ENCODE measurements at regions not wholly inside any gene's neighbourhood (a gene's known extent, or its start where the extent isn't known, plus 50 kb on each side); places are given as distances from the start of the nearest gene placed in this dataset.

DNA sequence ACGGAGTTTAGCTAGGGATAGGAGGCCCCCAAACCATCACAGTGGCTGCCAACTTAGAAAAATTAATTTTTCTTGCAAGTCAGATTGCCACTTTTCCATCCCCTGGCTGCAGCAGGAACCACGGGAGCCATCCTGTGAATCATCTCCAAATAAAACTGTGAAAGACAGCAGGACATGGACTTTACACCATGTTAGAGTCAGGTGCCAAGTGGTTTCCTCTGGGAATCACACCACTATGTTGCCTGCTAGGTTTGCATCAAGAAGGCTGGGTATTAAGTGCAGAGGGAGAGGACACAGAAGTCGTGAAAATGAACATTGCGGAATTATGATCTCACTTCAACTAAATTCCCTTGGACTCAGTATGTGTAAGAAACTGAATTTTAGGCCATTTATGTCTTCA is 471.3 kb upstream of the GOT2 start (continued):
- TF ChIP-seq, protein P1, sequence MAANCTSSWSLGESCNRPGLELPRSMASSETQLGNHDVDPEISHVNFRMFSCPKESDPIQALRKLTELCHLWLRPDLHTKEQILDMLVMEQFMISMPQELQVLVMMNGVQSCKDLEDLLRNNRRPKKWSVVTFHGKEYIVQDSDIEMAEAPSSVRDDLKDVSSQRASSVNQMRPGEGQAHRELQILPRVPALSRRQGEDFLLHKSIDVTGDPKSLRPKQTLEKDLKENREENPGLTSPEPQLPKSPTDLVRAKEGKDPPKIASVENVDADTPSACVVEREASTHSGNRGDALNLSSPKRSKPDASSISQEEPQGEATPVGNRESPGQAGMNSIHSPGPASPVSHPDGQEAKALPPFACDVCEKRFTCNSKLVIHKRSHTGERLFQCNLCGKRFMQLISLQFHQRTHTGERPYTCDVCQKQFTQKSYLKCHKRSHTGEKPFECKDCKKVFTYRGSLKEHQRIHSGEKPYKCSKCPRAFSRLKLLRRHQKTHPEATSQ (CRISPR knock-in tag; IDR thresholded peaks at IDR 0.05; ENCODE audit: borderline replicate concordance) = no peak

DNA sequence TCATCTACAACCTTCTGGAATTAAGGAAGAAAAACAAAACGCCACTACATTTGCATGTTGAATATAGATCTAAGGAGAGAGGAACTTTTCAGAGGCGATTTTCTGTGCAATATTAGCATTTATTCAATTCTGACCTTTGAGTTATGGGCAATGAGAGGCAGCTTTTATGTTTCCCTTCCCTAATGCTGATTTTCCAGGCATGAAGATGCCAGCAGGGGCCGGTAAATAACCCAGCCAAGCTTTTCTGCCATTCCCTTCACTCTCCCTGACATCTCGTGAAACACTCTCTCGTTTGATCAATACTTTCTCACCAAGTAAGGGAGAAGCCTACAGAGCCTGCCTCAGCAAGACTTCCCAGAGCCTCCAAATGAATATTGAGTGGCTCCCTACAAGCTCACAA is 470.5 kb upstream of the GOT2 start:
- no peak overlapping the region for H3K4me2 ChIP-seq (ENCODE audit: low read depth, low read length)
- no peak overlapping the region for H3K9ac ChIP-seq (ENCODE audit: insufficient read depth, low read depth, low read length)
- in situ Hi-C loops (cut with HindIII; ENCODE audit: extremely low pct_ligation_motif_present, low pct_unique_long_range_greater_than_20kb) (no loop called here), intact Hi-C loops (cut with micrococcal nuclease; ENCODE audit: unreplicated experiment) (no loop called here)
- TF ChIP-seq NRL (CRISPR knock-in tag; IDR thresholded peaks at IDR 0.05; ENCODE audit: borderline replicate concordance) (no peak), EEA1 (CRISPR knock-in tag; IDR thresholded peaks at IDR 0.05; ENCODE audit: borderline replicate concordance) (no peak), FOXO1 (CRISPR knock-in tag; IDR thresholded peaks at IDR 0.05) (no peak), CEBPG (CRISPR knock-in tag; IDR thresholded peaks at IDR 0.05) (no peak), U2AF1 (optimal IDR thresholded peaks at IDR 0.05; ENCODE audit: low read depth, low read length) (no peak), ZNF230 (CRISPR knock-in tag; IDR thresholded peaks at IDR 0.05) (no peak), ZNF7 (CRISPR knock-in tag; IDR thresholded peaks at IDR 0.05) (no peak), NR2F2 (IDR thresholded peaks at IDR 0.05; ENCODE audit: borderline replicate concordance, low read depth) (no peak), HDAC2 (CRISPR knock-in tag; IDR thresholded peaks at IDR 0.05) (no peak), TP53 (CRISPR knock-in tag; conservative IDR thresholded peaks at IDR 0.05) (no peak), ZBTB38 (CRISPR knock-in tag; IDR thresholded peaks at IDR 0.05) (no peak), SP1 (IDR thresholded peaks at IDR 0.05) (no peak), SP1 (CRISPR knock-in tag; IDR thresholded peaks at IDR 0.05) (no peak), TCF12 (IDR thresholded peaks at IDR 0.05) (no peak), TCF12 (CRISPR knock-in tag; IDR thresholded peaks at IDR 0.05) (no peak), XBP1 (CRISPR knock-in tag; IDR thresholded peaks at IDR 0.05) (no peak)
- TF ChIP-seq, protein P2, sequence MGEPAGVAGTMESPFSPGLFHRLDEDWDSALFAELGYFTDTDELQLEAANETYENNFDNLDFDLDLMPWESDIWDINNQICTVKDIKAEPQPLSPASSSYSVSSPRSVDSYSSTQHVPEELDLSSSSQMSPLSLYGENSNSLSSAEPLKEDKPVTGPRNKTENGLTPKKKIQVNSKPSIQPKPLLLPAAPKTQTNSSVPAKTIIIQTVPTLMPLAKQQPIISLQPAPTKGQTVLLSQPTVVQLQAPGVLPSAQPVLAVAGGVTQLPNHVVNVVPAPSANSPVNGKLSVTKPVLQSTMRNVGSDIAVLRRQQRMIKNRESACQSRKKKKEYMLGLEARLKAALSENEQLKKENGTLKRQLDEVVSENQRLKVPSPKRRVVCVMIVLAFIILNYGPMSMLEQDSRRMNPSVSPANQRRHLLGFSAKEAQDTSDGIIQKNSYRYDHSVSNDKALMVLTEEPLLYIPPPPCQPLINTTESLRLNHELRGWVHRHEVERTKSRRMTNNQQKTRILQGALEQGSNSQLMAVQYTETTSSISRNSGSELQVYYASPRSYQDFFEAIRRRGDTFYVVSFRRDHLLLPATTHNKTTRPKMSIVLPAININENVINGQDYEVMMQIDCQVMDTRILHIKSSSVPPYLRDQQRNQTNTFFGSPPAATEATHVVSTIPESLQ (CRISPR knock-in tag; conservative IDR thresholded peaks at IDR 0.05) = no peak
- FAIRE-seq (no peak), ATAC-seq (no peak), DNase-seq (ENCODE audit: low spot score) (no peak)
- H3K36me3 ChIP-seq (replicated peaks in 1 of 2; ENCODE audit: control insufficient read depth in 1 of 2, insufficient read depth in 2 of 2, low read length in 2 of 2) = no peaks in the 10 kb centered on the region
- no peaks in the 10 kb centered on the region for H3K9me3 ChIP-seq (ENCODE audit: low read length)
- H3K4me3 ChIP-seq (replicated peaks in 1 of 3; ENCODE audit: insufficient read depth in 1 of 3, low read depth in 2 of 3, low read length in 3 of 3) = no peak overlapping the region
- ChIA-PET POLR2A (no interaction called here), CTCF (ENCODE audit: low intra/inter-chr PET ratio, low total read pairs) (no interaction called here)
- H3K27ac ChIP-seq (ENCODE audit: extremely low read length, insufficient read depth, low read length) = no peak overlapping the region
- WGBS (ENCODE audit: low lambda C conversion rate) = 1% methylated on average over 5 of the region's 5 CpGs
- no TSS peak for BruUV-seq (replicated peaks)
- H3K4me1 ChIP-seq (ENCODE audit: insufficient read depth, low read length) = no peaks in the 10 kb centered on the region
- no peak overlapping the region for H2AFZ ChIP-seq (ENCODE audit: low read length)
- H4K20me1 ChIP-seq (ENCODE audit: insufficient read depth, low read length) = no peaks in the 10 kb centered on the region
- no peaks in the 10 kb centered on the region for H3K79me2 ChIP-seq (ENCODE audit: insufficient read depth, low read length)
- no peaks in the 10 kb centered on the region for H3K27me3 ChIP-seq (ENCODE audit: control insufficient read depth in 1 of 2, insufficient read depth in 2 of 2, low read length in 2 of 2)

Measured in HepG2 (cell line).